Kidney epithelial cell (primary cell): ENCODE measurements at regions not wholly inside any gene's neighbourhood (a gene's known extent, or its start where the extent isn't known, plus 50 kb on each side); places are given as distances from the start of the nearest gene placed in this dataset.

Experiments
- DNase-seq: peaks from one replicate; pipeline ENCODE4 v3.0.0-alpha.2; 2010; ENCODE audit warnings: low read depth
- H3K27me3 ChIP-seq: 2 replicates; pipeline ENCODE4 v1.6.0; 2011; ENCODE audit warnings: low read length; ENCODE audit not compliant: control insufficient read depth, insufficient read depth
- H3K36me3 ChIP-seq: 2 replicates; pipeline ENCODE4 v1.5.1; 2011; ENCODE audit warnings: low read length; ENCODE audit not compliant: control insufficient read depth, insufficient read depth
- H3K4me3 ChIP-seq: 2 replicates; pipeline ENCODE4 v1.5.1; 2011; ENCODE audit warnings: low read depth, mild to moderate bottlenecking, control low read depth, low read length
- TF ChIP-seq, protein P1 (sequence below): IDR thresholded peaks from 2 replicates; pipeline ENCODE4 v1.5.1; 2011; ENCODE audit warnings: mild to moderate bottlenecking, moderate library complexity, low read length, control low read depth, inconsistent platforms; ENCODE audit not compliant: insufficient read depth, poor library complexity, severe bottlenecking

DNA sequence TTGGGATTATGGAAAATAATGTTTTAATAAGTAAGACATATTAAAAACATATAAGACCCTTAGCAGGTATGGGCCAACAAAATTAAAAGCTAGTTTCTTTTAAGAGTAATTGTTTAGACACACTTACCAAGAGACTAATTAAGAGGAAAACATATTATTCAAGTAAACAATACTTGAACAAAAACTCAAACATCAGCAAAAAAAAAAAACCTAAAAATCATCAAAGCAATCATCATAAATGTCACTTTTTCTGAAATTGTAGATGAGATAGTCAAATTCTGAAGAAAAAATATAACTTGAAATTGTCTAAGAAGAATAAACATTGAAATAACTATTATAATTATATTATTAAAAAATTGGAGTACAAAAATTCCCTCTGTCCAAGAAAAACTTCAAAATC lies 1318.2 kb downstream of the ZPLD1 start:
- Histone ChIP-seq H3K36me3 (no peaks in the 10 kb centered on the region), H3K27me3 (no peaks in the 10 kb centered on the region), H3K4me3 (no peak overlapping the region)
- TF ChIP-seq, protein P1, sequence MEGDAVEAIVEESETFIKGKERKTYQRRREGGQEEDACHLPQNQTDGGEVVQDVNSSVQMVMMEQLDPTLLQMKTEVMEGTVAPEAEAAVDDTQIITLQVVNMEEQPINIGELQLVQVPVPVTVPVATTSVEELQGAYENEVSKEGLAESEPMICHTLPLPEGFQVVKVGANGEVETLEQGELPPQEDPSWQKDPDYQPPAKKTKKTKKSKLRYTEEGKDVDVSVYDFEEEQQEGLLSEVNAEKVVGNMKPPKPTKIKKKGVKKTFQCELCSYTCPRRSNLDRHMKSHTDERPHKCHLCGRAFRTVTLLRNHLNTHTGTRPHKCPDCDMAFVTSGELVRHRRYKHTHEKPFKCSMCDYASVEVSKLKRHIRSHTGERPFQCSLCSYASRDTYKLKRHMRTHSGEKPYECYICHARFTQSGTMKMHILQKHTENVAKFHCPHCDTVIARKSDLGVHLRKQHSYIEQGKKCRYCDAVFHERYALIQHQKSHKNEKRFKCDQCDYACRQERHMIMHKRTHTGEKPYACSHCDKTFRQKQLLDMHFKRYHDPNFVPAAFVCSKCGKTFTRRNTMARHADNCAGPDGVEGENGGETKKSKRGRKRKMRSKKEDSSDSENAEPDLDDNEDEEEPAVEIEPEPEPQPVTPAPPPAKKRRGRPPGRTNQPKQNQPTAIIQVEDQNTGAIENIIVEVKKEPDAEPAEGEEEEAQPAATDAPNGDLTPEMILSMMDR, result no peak
- DNase-seq, result no peak

GRCh38 chr3:103767635-103768034 lies 1332.8 kb downstream of the ZPLD1 start:
- no peaks in the 10 kb centered on the region for H3K36me3 ChIP-seq
- no peak overlapping the region for H3K4me3 ChIP-seq
- no peak for DNase-seq
- H3K27me3 ChIP-seq, result no peaks in the 10 kb centered on the region
- TF ChIP-seq, protein P1, result no peak

DNA sequence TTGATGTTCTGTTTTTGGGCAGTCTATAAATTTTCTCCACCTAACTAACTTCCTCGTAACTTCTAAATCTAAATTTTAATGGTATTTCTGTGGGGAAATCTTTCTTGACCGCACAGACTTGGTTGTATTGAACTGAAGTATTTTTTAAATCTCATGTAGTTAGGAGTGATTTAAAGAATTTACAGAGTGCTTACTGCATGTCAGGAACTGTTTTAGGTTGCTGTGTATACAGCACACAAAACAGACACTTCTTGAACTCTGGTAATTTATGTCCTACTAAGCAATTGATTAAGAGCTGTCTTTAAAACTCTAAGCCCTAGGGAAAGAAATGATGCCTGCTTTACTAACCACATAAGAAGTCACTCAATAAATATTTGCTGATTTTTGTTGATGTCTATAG lies 1350.2 kb downstream of the ZPLD1 start:
- TF ChIP-seq, protein P1, result no peak
- no peaks in the 10 kb centered on the region for H3K27me3 ChIP-seq
- no peak for DNase-seq
- H3K36me3 ChIP-seq, result no peaks in the 10 kb centered on the region
- H3K4me3 ChIP-seq, result no peak overlapping the region

GRCh38 chr3:103785537-103785936 lies 1350.7 kb downstream of the ZPLD1 start:
- Histone ChIP-seq H3K36me3 (no peaks in the 10 kb centered on the region), H3K27me3 (no peaks in the 10 kb centered on the region), H3K4me3 (no peak overlapping the region)
- DNase-seq, result no peak
- TF ChIP-seq, protein P1, result no peak

- Histone ChIP-seq H3K4me3 (no peak overlapping the region), H3K27me3 (no peaks in the 10 kb centered on the region), H3K36me3 (no peaks in the 10 kb centered on the region)
- TF ChIP-seq, protein P1, result no peak
- no peak for DNase-seq
Measured at GRCh38 chr3:103786296-103786695, 1351.5 kb downstream of the ZPLD1 start.

- Histone ChIP-seq H3K36me3 (no peaks in the 10 kb centered on the region), H3K27me3 (no peaks in the 10 kb centered on the region), H3K4me3 (no peak overlapping the region)
- TF ChIP-seq, protein P1, result no peak
- no peak for DNase-seq
Measured at GRCh38 chr3:103787164-103787871, 1352.5 kb downstream of the ZPLD1 start.
